GM19372 (cell line): ENCODE measurements at regions not wholly inside any gene's neighbourhood (a gene's known extent, or its start where the extent isn't known, plus 50 kb on each side); places are given as distances from the start of the nearest gene placed in this dataset.

Source experiments
- ATAC-seq: cut with Tn5 transposase; IDR thresholded peaks from one replicate; pipeline ENCODE4 v1.9.1; 2021; ENCODE audit warnings: mild to moderate bottlenecking, low read depth, moderate library complexity; ENCODE audit not compliant: unreplicated experiment

GRCh38 chr4:3343358-3343757, 50.5 kb downstream of the RGS12 start:
- no peak for ATAC-seq

- no peak for ATAC-seq
These were observed 51.3 kb downstream of the RGS12 start for GRCh38 chr4:3344104-3344503.

GRCh38 chr4:3344596-3344995, 51.8 kb downstream of the RGS12 start:
- no peak for ATAC-seq

DNA sequence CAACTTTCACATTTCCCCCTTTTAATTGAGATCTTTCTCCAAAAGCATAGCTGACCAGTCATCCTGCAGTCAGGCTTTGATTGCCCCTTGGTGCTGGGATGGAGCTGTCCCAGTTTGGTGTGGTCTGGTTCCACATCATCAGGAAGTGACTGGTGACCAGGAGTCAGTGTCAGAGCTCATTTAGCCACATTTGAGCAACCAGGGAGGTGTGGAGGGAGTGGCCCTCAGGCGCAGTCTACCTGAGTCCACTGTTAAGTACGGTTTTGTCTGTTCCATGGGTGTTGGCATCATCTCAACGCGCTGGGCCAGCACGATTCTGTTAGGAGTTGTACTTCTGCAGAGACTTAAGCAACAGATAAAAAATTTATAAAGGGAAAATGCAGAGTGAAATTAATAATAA, 52.6 kb downstream of the RGS12 start:
- ATAC-seq: no peak

DNA sequence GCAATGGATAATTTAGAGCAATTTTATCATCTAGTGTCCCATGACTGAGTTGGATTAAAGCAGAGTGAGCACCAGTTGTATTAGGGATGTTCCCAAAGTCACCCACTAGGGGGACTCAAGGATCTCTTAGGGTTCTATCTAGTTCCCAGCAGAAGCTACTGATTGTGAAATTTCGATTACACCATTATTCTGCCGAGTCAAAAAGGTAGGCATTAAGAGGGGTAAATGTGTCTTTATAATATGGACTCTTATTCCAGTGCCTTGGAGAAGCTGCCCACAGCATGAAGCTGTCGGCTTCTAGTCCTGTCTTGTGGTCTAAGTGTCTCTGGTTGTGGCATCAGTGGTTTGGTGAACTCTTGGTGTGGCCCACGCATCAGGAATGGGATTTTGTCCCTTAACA, 53.3 kb downstream of the RGS12 start:
- ATAC-seq: no peak

- ATAC-seq: no peak
These were observed 55.0 kb downstream of the RGS12 start for GRCh38 chr4:3347871-3348270.

- no peak for ATAC-seq
These were observed 55.8 kb downstream of the RGS12 start for GRCh38 chr4:3348621-3349020.

DNA sequence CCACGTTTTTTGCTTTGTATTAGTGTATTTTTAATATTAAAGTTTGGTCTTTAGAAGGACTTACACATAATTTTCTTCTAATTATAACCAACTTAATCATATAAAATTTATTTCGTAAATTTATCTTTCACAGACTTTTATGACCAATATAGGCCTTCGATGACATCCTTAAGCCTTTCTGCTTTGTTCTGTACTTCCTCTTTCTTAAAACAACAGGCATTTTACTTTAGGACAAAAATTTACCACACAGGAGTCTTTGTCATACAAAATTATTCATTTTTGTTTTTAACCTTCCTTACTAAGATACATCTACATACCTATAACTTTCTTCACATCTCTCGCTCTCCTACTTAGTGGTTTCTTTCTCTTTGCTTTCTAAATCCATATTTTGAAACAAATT, 56.3 kb downstream of the RGS12 start:
- ATAC-seq: no peak

- ATAC-seq: no peak
These were observed 59.2 kb downstream of the RGS12 start for GRCh38 chr4:3351997-3352396.

- no peak for ATAC-seq
These were observed 59.7 kb downstream of the RGS12 start for GRCh38 chr4:3352505-3352904.

GRCh38 chr4:3352941-3353594, 60.2 kb downstream of the RGS12 start:
- no peak for ATAC-seq

GRCh38 chr4:3353752-3354454, 61.1 kb downstream of the RGS12 start:
- no peak for ATAC-seq

DNA sequence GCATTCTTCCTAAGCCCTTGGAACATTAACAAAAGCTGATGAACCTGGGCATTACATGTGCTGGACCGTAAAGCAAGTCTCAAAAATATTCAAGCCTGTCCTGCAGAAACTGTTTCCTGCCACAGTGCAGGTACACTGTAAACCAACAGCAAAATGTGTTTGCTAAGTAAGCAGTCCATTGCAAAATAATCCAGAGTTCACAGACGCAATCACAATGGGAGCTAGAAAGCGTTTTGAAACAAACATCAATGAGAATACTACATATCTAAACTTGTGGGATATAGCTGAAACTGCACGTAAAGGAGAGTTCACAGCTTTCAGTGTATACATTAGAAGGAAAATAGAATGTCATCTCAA, 61.6 kb downstream of the RGS12 start:
- ATAC-seq: no peak

DNA sequence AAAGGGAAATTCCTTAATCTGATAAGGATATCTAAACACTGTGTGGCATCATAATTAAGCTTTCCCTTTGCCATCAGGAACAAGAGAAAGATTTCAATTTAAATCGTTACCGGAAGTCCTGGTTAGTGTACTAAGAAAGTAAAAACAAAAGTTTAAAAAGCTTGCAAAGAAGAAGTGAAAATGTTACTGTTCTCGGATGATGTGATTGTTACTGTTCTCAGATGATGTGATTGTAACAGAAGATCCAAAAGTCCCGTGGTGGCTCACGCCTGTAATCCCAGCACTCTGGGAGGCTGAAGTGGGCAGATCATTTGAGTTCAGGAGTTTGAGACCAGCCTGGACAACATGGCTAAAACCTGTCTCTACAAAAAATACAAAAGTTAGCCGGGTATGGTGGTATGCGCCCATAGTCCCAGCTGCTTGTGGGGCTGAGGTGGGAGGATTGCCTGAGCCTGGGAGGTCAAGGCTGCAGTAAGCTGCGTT, 62.5 kb downstream of the RGS12 start:
- peak; percentile 65 for ATAC-seq

DNA sequence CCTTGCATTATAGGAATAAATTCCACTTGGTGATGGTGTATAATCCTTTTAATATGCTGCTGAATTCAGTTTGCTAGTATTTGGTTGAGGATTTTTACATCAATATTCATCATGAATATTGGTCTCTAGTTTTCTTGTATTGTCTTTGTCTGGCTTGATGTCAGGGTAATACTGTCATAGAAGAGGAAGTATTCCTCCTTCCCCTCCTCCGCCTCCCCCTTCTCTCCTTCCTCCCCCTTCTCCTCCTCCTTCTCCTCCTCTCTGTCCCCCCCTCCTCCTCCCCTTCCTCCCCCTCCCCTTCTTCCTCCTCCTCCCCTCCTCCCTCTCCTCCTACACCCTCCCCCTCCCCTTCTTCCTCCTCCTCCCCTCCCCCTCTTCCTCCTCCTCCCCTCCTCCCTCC, 65.8 kb downstream of the RGS12 start:
- ATAC-seq: no peak

GRCh38 chr4:3360777-3361176, 68.0 kb downstream of the RGS12 start:
- ATAC-seq: no peak

GRCh38 chr4:3361406-3361805, 68.6 kb downstream of the RGS12 start:
- no peak for ATAC-seq

DNA sequence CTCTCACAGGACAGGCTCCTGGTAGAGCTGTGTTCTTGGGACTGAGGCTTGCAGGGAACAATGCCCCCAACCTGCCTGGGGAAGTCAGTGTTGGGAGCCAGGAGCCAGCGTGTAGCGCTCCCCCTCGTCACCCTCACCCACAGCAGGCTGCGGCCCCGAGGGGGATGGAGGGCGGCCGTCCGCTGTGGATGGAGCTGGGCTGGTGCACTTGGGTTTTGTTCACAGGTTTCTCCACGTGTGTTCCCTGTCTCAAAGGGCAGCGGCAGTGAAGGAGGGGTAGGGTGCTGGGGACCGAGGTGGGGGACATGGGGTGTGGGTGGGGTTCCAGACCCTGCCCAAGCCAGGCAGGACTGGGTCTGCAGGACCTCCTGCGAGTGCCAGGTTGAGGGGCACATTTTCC, 69.1 kb downstream of the RGS12 start:
- no peak for ATAC-seq

DNA sequence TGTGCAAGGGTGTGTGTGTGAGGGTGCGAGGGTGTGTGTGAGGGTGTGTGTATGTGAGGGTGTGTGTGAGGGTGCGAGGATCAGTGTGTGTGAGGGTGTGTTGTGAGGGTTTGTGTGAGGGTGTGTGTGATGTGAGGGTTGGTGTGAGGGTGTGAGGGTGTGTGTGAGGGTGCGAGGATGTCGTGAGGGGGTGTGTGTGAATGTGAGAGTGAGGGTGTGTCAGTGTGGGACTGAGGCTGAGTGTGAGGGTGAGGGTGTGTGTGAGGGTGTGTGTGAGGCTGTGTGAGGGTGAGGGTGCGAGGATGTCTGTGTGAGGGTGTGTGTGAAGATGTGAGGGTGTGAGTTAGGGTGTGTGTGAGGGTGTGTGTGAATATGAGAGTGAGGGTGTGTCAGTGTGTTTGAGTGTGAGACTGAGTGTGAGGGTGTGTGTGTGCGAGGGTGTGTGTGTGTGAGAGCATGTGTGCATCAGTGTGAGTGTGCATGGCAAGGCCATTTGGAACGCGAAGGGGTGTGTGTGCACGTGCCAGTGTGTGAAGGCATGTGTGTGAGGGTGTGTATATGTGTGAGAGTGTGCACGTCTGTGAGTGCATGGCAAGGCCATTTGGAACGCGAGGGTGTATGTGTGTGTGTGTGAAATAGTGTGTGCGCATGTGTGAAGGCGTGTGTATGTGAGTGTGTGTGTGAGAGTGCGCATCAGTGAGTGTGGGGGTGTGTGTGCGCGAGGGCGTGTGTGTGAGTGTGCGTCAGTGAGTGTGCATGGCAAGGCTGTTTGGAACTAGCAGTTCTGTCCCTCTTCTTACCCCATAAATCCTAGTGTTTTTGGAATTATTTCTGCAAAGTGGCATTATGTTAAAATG, 69.8 kb downstream of the RGS12 start:
- ATAC-seq: no peak

GRCh38 chr4:3363411-3364141, 70.8 kb downstream of the RGS12 start:
- ATAC-seq: no peak

- no peak for ATAC-seq
These were observed 71.4 kb downstream of the RGS12 start for GRCh38 chr4:3364199-3364598.
